ENCODE measurements at regions not wholly inside any gene's neighbourhood (a gene's known extent, or its start where the extent isn't known, plus 50 kb on each side); places are given as distances from the start of the nearest gene placed in this dataset.

GRCh38 chr14:58846682-58847465 is 209.1 kb downstream of the DACT1 start:
- DNase-seq (ENCODE audit: low read depth in 2 of 2), result no peak

GRCh38 chr14:58848365-58848764 is 210.6 kb downstream of the DACT1 start:
- DNase-seq (ENCODE audit: low read depth in 2 of 2), result no peak

DNA sequence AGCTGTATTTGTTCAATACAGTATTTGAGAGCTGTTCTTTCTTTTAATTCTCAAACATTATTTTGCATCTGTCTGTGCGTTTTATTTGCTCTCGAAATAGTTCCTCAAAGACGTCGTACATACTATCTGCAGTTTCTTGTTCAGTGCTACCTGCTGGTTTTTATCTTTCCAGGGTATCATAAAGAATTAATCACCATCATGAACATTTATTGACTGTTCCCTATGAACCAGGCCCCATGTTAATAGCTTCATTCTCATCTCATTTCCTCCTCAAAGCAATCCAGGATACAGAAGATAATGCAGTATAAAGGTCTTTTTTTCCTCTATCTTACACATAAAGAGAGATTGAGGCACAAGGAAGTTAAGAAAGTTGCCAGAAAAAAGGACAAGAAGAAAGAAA is 211.8 kb downstream of the DACT1 start:
- DNase-seq (ENCODE audit: low read depth in 2 of 2), result no peak

DNA sequence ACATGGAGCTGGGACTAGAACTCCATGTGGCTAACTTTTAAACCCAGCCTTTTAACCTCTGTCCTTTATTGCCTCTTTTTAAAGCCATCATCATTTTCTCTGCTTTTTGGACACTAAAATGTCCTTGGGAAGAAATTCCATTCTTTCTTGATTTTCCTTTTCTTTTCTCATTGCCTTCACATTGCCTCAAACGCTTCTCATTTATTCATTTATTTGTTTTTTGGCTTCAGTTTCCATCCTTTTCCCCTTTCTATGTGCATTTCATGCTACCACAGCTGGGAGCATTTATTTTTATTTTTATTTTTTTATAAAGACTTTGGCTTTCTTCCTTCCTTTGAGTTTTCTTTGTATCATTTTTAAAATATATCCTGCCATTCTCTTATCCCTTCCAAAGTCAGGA is 212.2 kb downstream of the DACT1 start:
- DNase-seq (ENCODE audit: low read depth in 2 of 2), result no peak

GRCh38 chr14:58861586-58861985 is 223.8 kb downstream of the DACT1 start:
- DNase-seq (ENCODE audit: low read depth in 2 of 2), result no peak

GRCh38 chr14:58862416-58863160 is 224.8 kb downstream of the DACT1 start:
- no peak for DNase-seq (ENCODE audit: low read depth in 2 of 2)

DNA sequence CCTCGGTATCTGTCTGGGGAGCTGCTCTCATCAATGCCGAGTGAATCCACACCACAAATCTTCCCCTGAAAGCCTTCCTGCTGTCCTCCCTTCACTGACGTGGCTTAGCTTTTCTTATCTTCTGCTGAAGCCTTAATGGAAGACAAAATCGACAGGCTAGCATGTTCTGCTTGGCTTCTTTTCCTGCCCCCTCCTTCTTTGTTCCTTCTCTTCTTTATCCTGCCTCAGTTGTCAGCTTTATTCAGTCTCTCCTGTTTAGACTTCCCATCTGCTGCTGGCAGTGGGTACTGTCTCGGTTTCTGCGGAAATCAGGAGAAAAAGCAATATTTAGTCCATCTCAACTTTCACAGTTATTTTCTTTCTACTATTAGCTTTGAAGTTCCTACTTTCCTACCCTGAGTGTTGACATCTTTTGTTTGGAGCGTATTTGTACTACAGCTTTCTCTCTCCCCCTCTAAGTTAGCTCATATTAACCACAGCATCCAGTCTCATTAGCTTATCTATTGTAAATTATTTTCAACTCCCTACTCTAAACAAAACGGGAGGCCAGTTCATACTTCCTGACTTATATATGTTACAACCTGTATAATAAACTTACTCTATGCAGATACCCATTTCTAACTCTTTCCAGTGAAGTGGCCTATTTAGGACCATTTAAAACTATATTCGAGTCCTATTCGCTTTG is 226.0 kb downstream of the DACT1 start:
- no peak for DNase-seq (ENCODE audit: low read depth in 2 of 2)

DNA sequence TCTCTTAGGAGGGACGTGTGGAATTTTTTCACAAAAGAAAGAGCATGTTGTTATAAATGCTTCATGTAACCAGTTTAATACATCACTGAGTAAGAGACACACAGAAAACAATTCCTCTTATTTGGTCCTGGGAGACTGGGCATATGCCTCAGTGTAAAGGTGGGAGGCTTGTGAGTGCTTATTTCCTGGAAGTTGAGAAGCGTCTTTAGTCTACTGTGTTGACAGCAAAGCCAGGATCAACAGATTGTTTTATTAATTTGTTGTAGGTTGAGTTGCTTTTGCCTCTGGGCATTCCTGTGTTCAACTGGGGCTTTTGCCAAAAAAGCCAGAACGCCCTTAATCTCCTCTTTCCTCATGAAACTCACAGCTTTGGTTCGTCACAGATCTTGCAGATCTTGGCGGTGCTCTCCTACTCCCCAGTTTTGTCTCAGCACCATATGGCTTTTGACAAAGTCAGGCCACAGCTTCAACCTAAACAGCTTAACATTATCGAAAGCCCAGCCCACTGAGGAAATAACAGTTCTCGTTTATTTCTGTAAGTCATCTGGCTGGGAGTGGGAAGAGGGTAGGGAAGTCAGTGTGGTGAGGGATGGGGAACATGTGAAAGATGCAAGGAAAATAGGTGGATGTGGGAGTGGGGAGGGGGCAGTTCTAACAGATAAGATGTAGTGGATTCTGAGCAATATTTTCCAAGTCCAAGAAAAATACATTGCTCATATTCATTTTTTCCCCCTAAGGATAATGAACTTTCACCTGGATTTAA is 227.2 kb downstream of the DACT1 start:
- DNase-seq (ENCODE audit: low read depth in 2 of 2), result no peak

DNA sequence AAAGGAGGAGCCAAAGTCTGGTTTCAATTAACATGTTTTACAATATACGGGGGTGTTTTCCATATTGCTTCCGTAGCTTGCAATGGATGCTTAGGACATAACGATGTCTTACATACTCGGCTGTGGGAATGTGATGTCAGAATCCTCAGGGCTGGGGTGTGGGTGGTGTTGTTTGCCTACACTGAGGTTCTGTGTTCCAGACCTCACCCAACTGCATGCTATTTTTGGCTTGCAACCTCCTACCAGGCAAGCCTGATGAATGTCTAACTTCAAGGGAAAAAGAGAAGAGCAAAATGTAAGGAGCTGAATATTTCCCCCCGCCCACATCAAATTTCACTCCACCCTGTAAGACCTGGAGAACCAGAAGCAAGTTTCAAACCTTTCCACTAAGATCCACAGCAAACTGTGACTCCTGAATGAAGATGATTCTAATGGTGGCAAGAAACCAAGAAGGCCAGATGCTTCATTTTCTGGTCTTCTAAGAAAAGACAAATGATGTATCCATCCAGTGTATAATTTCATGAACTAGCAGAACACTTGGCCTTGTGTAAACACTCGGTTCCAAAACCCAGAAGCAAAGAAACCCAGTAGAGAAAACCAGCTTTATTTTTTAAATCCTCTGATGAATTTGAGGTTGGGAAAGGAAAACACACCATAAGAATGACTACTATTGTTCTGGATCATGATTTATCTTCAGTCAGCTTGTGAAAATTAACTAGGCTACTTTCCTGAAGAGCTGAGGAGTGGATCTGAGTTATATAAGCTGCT is 227.9 kb downstream of the DACT1 start:
- no peak for DNase-seq (ENCODE audit: low read depth in 2 of 2)

DNA sequence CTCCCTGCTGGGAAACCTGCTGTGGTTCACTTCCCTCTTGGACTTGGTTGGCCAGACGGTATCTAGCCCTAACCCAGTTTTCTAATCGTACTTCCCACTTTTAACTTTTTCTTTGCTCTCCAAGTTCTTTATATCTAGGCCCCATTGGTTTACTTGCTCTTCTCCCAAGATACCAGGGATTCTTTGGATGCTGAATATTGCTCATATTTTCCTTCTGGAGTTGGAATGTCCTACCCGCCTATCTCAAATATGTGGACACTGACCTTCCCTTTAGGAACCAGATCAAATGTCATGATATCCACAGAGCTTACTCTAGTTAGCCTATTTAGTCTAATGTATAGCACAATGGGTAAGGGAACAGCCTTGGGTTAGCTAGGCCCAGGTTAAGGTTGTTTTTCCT is 228.6 kb downstream of the DACT1 start:
- no peak for DNase-seq (ENCODE audit: low read depth in 2 of 2)

GRCh38 chr14:58870961-58871360 is 233.2 kb downstream of the DACT1 start:
- no peak for DNase-seq (ENCODE audit: low read depth in 2 of 2)

DNA sequence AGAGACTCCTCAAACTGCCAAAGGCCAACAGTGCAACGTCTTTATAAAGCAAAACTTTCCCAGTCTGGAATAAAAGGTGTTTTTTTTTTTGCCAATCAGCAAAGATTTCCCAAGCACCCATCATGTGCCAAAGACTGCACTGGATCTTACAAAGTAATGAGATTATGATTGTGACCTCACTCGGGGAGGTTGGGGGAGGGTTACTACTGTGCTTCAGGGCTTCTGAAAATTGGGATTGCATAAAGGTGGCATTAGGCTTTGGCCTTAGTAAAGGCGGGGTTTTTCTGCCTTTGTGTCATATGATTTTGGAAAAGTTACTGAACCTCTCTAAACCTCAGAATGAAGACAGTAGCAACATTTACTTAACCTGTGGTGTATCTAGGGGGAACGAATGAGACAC is 233.8 kb downstream of the DACT1 start:
- no peak for DNase-seq (ENCODE audit: low read depth in 2 of 2)

GRCh38 chr14:58872061-58872460 is 234.3 kb downstream of the DACT1 start:
- DNase-seq (ENCODE audit: low read depth in 2 of 2), result no peak

DNA sequence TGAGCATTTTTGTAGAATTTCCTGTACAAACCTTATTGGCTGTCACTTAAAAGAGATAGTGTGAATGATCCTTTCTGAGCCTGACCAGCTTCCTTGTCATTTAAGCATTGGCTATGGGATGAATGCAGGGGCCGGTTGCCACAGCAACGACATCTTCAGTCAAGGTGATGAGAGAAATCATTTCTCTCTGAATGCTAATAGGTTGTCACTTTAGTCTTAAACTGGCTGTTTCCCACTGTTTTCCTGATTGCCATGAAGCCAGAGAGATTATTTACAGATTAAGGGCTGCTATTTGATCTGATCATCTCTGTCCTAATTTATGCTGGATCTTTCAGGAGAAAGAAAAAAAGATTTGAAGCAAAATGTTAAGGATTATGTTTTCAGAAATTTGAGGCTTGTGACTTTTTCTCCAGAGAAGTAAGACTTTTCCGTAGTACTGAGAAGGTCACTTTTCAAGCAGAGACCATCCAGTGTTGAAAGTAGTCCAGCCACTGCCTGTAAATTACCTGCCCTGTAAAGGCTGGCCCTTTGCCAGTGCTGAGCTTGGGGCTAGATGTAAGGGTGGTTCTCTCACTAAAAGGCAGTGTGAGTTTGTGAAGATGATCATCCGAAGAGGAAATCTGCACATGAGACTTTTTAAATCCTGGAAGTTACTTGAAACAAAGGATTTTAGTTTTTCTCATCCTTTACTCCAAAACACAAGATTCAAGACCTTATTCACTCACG is 235.6 kb downstream of the DACT1 start:
- no peak for DNase-seq (ENCODE audit: low read depth in 2 of 2)

DNA sequence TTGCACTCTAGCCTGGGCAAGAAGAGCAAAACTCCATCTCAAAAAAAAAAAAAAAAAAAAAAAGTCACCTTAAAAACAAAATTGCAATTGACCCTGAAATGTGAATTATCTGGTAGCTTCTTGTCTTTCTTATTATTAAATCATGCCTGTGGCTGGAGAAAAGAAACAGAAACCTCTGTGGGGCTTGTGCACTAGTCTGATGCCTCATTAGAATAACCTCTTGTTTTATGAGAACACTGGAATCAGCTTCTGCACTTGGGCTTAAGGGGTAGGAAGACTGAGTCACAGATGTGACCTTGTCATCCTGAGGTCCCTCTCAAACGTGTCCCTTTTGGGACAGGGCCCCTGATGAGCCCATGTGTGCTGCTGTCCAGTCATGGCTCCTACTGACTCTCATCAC is 237.9 kb downstream of the DACT1 start:
- no peak for DNase-seq (ENCODE audit: low read depth in 2 of 2)

DNA sequence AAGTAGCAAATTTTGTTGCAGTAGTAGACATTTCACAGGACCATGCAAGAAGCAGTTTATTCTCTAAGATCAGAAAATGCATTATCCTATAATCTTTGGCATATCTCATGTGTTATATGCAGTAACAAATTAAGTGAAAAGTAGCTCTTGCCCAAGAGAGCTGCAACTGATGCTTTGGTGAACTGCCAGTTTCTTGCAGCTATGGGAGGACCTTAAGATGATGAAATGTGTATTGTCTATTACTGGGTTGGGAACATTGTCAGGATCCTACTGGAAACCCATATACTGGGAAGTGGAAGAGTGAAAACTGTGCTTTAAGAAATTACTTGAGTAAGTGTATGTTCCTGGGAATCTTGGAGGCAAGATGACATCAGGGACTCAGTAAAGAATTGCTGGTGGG is 238.8 kb downstream of the DACT1 start:
- no peak for DNase-seq (ENCODE audit: low read depth in 2 of 2)

- no peak for DNase-seq (ENCODE audit: low read depth in 2 of 2)
Measured at GRCh38 chr14:58878439-58879139, 240.8 kb downstream of the DACT1 start.

DNA sequence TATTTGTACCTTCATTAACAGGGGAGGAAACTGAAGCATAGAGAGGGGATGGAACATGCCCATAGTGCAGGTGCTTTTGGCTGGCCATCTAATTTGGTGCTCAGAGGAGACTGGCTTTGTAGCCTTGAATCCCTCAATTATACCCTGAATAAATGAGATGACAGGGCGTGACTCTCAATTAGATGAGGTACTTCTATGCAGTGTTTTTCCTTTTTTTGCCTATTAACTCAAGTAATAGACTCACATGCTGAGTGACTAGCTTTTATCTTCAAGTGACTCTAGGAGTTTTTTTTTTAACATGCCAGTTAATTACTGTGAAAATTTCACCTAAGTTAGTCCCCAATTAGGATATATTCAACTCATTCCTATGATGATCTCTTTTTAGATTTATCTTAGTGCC is 243.7 kb downstream of the DACT1 start:
- no peak for DNase-seq (ENCODE audit: low read depth in 2 of 2)

- DNase-seq (ENCODE audit: low read depth in 2 of 2), result no peak
Measured at GRCh38 chr14:58882577-58883018, 244.8 kb downstream of the DACT1 start.

DNA sequence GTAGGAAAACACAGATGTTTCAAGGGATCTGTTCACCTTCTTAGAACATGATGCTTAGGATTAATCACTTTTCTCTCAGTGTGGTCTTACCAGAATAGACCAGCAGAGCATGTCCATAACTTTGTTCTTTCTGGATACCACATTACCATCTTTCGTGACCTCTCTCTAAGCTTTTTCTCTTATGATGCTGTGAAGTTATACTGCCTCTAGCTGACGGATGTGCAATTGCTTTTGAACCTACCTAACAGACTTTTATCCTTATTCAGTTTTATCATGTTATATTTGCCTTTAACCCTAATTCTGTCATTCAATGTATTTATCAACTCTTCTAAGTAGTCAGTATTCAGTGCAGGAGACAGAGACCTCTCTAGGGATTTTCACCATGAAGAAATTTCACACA is 246.7 kb downstream of the DACT1 start:
- DNase-seq (ENCODE audit: low read depth in 2 of 2), result no peak

Data from stimulated activated CD8-positive, alpha-beta memory T cell treated with anti-CD3 and anti-CD28 coated beads, Interleukin-2, amount 100 ng/mL, for 1 hour (primary cell).